AG04450 (cell line): ENCODE measurements at regions not wholly inside any gene's neighbourhood (a gene's known extent, or its start where the extent isn't known, plus 50 kb on each side); places are given as distances from the start of the nearest gene placed in this dataset.
"Not testable (repeated sequence)": the region's sequence is repeated elsewhere in the genome, so short reads cannot be mapped to it uniquely, and the experiment has no call there.

Source experiments
- CTCF ChIA-PET: fragments of 300-600, 350-600 bp; formaldehyde crosslinking; extraction: SDS; loops from one replicate; lab custom pipeline; 2022; ENCODE audit warnings: antibody characterized with exemption, inconsistent platforms; lab: Charles Lee
- POLR2A ChIA-PET: fragments of 350-600 bp; formaldehyde crosslinking; extraction: SDS; loops from one replicate; lab custom pipeline; 2021; ENCODE audit warnings: antibody characterized with exemption, inconsistent platforms; lab: Yijun Ruan, JAX
- DNase-seq: peaks from one replicate; pipeline ENCODE4 v3.0.0-alpha.2; 2011; ENCODE audit warnings: low read depth, low spot score
- H3K27ac ChIP-seq: one replicate; pipeline ENCODE4 v1.5.1; 2012; ENCODE audit warnings: low read depth, low read length, control low read depth
- H3K27me3 ChIP-seq: one replicate; pipeline ENCODE4 v1.6.0; 2012; ENCODE audit warnings: low read length; ENCODE audit not compliant: control insufficient read depth, insufficient read depth
- H3K4me3 ChIP-seq: 2 replicates; pipeline ENCODE4 v1.5.1; 2011; ENCODE audit warnings: mild to moderate bottlenecking, low read depth, low read length, control low read depth
- H3K9me3 ChIP-seq: 2 replicates; pipeline ENCODE4 v1.5.1; 2012; ENCODE audit warnings: low read length; ENCODE audit not compliant: control insufficient read depth, insufficient read depth
- CTCF ChIP-seq: IDR thresholded peaks from 2 replicates; pipeline ENCODE4 v1.5.1; 2011; ENCODE audit warnings: low read depth, low read length, control low read depth, inconsistent platforms

- DNase-seq: no peak
- Histone ChIP-seq H3K27ac (no peak overlapping the region), H3K27me3 (no peaks in the 10 kb centered on the region), H3K9me3 (no peaks in the 10 kb centered on the region), H3K4me3 (no peak overlapping the region)
- no peak for TF ChIP-seq CTCF
- POLR2A ChIA-PET: no interaction called here
- CTCF ChIA-PET: no interaction called here
These were observed 357.2 kb downstream of the PDCD6IP start for GRCh38 chr3:34155666-34156065.

GRCh38 chr3:34157491-34157890, 359.1 kb downstream of the PDCD6IP start:
- Histone ChIP-seq H3K27ac (no peak overlapping the region), H3K9me3 (no peaks in the 10 kb centered on the region), H3K27me3 (no peaks in the 10 kb centered on the region), H3K4me3 (no peak overlapping the region)
- DNase-seq: no peak
- ChIA-PET POLR2A (interaction anchor here (0.7 kb wide), 1 partner anchor 849 kb away, joined by 10 read pairs; no protein-coding TSS in a partner anchor), CTCF (no interaction called here)
- TF ChIP-seq CTCF: no peak

- no peaks in the 10 kb centered on the region for H3K27me3 ChIP-seq
- ChIA-PET CTCF (no interaction called here), POLR2A (no interaction called here)
- no peak for DNase-seq
- H3K27ac ChIP-seq: no peak overlapping the region
- H3K4me3 ChIP-seq: no peak overlapping the region
- no peaks in the 10 kb centered on the region for H3K9me3 ChIP-seq
- TF ChIP-seq CTCF: no peak
These were observed 361.4 kb downstream of the PDCD6IP start for GRCh38 chr3:34159613-34160420.

GRCh38 chr3:34169636-34170035, 371.2 kb downstream of the PDCD6IP start:
- H3K9me3 ChIP-seq, H3K4me3 ChIP-seq, H3K27ac ChIP-seq, DNase-seq, CTCF ChIA-PET, POLR2A ChIA-PET, H3K27me3 ChIP-seq: not testable (repeated sequence)

- CTCF ChIA-PET: no interaction called here
- Histone ChIP-seq H3K4me3 (no peak overlapping the region), H3K27me3 (no peaks in the 10 kb centered on the region), H3K9me3 (no peaks in the 10 kb centered on the region), H3K27ac (no peak overlapping the region)
- TF ChIP-seq CTCF: no peak
- no peak for DNase-seq
- POLR2A ChIA-PET: no interaction called here
These were observed 376.3 kb downstream of the PDCD6IP start for GRCh38 chr3:34174740-34175139.
